Spleen (tissue), 7 donors: ENCODE measurements at regions not wholly inside any gene's neighbourhood (a gene's known extent, or its start where the extent isn't known, plus 50 kb on each side); places are given as distances from the start of the nearest gene placed in this dataset.

Experiments
- POLR2A ChIP-seq, 3 donors: fragments of 450-650 bp; IDR thresholded peaks; one replicate each; pipeline ENCODE4 v1.5.1; 2017; ENCODE audit warnings: antibody characterized with exemption in 3 of 3, mild to moderate bottlenecking in 1 of 3
- TF ChIP-seq, protein P1 (sequence below), 11 experiments: fragments of 200-600 bp in 7 of 11; fragments of 450-650 bp in 4 of 11; sonication (generic) in 4 of 11; IDR thresholded peaks in 8 of 11; conservative IDR thresholded peaks in 3 of 11; 1 replicate in 7 of 11; 2 replicates in 4 of 11; pipeline versions ENCODE4 v1.4.0 to v1.8.0; 2016 to 2021; ENCODE audit warnings: antibody characterized with exemption in 11 of 11, inconsistent platforms in 4 of 11, mild to moderate bottlenecking in 1 of 11
- donor health status: DM: no; HTN: no; CAD: no; lungs with moderate emphysema.
- donor health status: DM: no; HTN: no; CAD: no.
- donor health status: DM: no; HTN: no; CAD: no.

DNA sequence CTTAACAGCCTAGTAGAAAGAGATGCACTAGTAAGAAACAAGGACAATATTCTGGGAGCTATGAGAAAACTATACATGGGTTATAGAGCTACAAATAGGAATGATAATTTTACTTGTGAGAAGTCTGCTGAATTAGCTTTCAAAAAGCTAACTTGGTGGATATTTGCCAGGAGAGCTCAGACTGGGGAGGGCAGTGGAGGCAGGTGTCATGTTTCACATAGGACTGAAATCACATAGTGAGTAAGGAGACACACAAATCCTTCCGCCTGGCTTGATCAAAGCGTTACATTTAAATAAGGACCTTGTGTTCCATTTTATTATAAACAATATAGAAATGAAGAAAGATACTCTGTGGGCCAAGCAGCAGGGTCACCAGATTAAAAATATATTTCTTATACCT lies 235.0 kb downstream of the ISL1 start:
- TF ChIP-seq POLR2A (IDR thresholded peaks at IDR 0.05), result no peak
- TF ChIP-seq, protein P1, sequence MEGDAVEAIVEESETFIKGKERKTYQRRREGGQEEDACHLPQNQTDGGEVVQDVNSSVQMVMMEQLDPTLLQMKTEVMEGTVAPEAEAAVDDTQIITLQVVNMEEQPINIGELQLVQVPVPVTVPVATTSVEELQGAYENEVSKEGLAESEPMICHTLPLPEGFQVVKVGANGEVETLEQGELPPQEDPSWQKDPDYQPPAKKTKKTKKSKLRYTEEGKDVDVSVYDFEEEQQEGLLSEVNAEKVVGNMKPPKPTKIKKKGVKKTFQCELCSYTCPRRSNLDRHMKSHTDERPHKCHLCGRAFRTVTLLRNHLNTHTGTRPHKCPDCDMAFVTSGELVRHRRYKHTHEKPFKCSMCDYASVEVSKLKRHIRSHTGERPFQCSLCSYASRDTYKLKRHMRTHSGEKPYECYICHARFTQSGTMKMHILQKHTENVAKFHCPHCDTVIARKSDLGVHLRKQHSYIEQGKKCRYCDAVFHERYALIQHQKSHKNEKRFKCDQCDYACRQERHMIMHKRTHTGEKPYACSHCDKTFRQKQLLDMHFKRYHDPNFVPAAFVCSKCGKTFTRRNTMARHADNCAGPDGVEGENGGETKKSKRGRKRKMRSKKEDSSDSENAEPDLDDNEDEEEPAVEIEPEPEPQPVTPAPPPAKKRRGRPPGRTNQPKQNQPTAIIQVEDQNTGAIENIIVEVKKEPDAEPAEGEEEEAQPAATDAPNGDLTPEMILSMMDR (IDR thresholded peaks at IDR 0.05 in 8 of 11, conservative IDR thresholded peaks at IDR 0.05 in 3 of 11), result no peak
